ENCODE measurements at regions not wholly inside any gene's neighbourhood (a gene's known extent, or its start where the extent isn't known, plus 50 kb on each side); places are given as distances from the start of the nearest gene placed in this dataset.

GRCh38 chr2:241986836-241987641, 117.5 kb downstream of the RTP5 start:
- no peak for TF ChIP-seq CTCF (IDR thresholded peaks at IDR 0.05)
- TF ChIP-seq POLR2A (IDR thresholded peaks at IDR 0.05) = no peak
- no peak for TF ChIP-seq EP300 (IDR thresholded peaks at IDR 0.05)
- TF ChIP-seq POLR2AphosphoS5 (IDR thresholded peaks at IDR 0.05) = no peak

All from gastroesophageal sphincter (tissue), 3 donors.